Breast epithelium (tissue), 3 donors: ENCODE measurements at regions not wholly inside any gene's neighbourhood (a gene's known extent, or its start where the extent isn't known, plus 50 kb on each side); places are given as distances from the start of the nearest gene placed in this dataset.

Experiments used
- CTCF ChIP-seq, 3 donors: fragments of 450-650 bp; IDR thresholded peaks; one replicate each; pipeline ENCODE4 v1.5.1; 2016 to 2017; ENCODE audit warnings: antibody characterized with exemption in 3 of 3, mild to moderate bottlenecking in 3 of 3, moderate library complexity in 3 of 3
- POLR2A ChIP-seq: fragments of 450-650 bp; IDR thresholded peaks from one replicate; pipeline ENCODE4 v1.6.1; 2016; ENCODE audit warnings: antibody characterized with exemption, mild to moderate bottlenecking, moderate library complexity
- POLR2AphosphoS5 ChIP-seq, 3 donors: sonication (generic); formaldehyde crosslinking; IDR thresholded peaks; one replicate each; pipeline ENCODE4 v1.6.1; 2017; ENCODE audit warnings: antibody characterized with exemption in 3 of 3

- TF ChIP-seq CTCF (IDR thresholded peaks at IDR 0.05) (no peak), POLR2AphosphoS5 (IDR thresholded peaks at IDR 0.05) (no peak), POLR2A (no peak)
Observed at GRCh38 chr16:72551649-72552048, 379.7 kb upstream of the PMFBP1 start.
